Stimulated activated CD4-positive, alpha-beta T cell treated with anti-CD3 and anti-CD28 coated beads, Interleukin-15, amount 100 ng/mL, for 1 hour (primary cell): ENCODE measurements at regions not wholly inside any gene's neighbourhood (a gene's known extent, or its start where the extent isn't known, plus 50 kb on each side); places are given as distances from the start of the nearest gene placed in this dataset.

ENCODE experiments used
- DNase-seq, 2 donors: peaks; one replicate each; pipeline ENCODE4 v3.0.0-alpha.2; 2020; ENCODE audit warnings: low read depth in 1 of 2, low spot score in 1 of 2

GRCh38 chr9:126151686-126152134 lies 174.9 kb upstream of the MVB12B start:
- no peak for DNase-seq

- DNase-seq = no peak
These were observed 173.8 kb upstream of the MVB12B start for GRCh38 chr9:126152622-126153362.

- DNase-seq = no peak
These were observed 173.2 kb upstream of the MVB12B start for GRCh38 chr9:126153382-126153781.

- DNase-seq = no peak
These were observed 172.3 kb upstream of the MVB12B start for GRCh38 chr9:126154182-126154827.

- no peak for DNase-seq
These were observed 171.8 kb upstream of the MVB12B start for GRCh38 chr9:126154869-126155268.

GRCh38 chr9:126155756-126156664 lies 170.6 kb upstream of the MVB12B start:
- DNase-seq = no peak

GRCh38 chr9:126156898-126157297 lies 169.7 kb upstream of the MVB12B start:
- no peak for DNase-seq

GRCh38 chr9:126157423-126157822 lies 169.2 kb upstream of the MVB12B start:
- no peak for DNase-seq

GRCh38 chr9:126157826-126158587 lies 168.6 kb upstream of the MVB12B start:
- no peak for DNase-seq

GRCh38 chr9:126158588-126159429 lies 167.8 kb upstream of the MVB12B start:
- DNase-seq = no peak

- no peak for DNase-seq
These were observed 167.1 kb upstream of the MVB12B start for GRCh38 chr9:126159430-126160060.

- DNase-seq = no peak
These were observed 166.4 kb upstream of the MVB12B start for GRCh38 chr9:126160067-126160853.

GRCh38 chr9:126160854-126161329 lies 165.7 kb upstream of the MVB12B start:
- DNase-seq = no peak

- DNase-seq = no peak
These were observed 163.8 kb upstream of the MVB12B start for GRCh38 chr9:126162611-126163381.

- no peak for DNase-seq
These were observed 161.7 kb upstream of the MVB12B start for GRCh38 chr9:126164796-126165525.

- no peak for DNase-seq
These were observed 160.9 kb upstream of the MVB12B start for GRCh38 chr9:126165755-126166154.

- no peak for DNase-seq
These were observed 160.3 kb upstream of the MVB12B start for GRCh38 chr9:126166291-126166690.
